OCI-LY7 (cell line): ENCODE measurements at regions not wholly inside any gene's neighbourhood (a gene's known extent, or its start where the extent isn't known, plus 50 kb on each side); places are given as distances from the start of the nearest gene placed in this dataset.

Experiments used
- CTCF ChIP-seq: fragments of 200-600 bp; sonication (generic); conservative IDR thresholded peaks from 2 replicates; pipeline ENCODE4 v1.5.1; 2014; ENCODE audit warnings: mild to moderate bottlenecking, antibody characterized with exemption, low read length, moderate library complexity, mixed read lengths
- EZH2phosphoT487 ChIP-seq: fragments of 200-600 bp; sonication (generic); IDR thresholded peaks from 2 replicates; pipeline ENCODE4 v1.6.1; 2018; ENCODE audit warnings: low read depth, borderline replicate concordance, mild to moderate bottlenecking, mixed run types, antibody characterized with exemption, low read length, moderate library complexity, mixed read lengths

- TF ChIP-seq CTCF (no peak), EZH2phosphoT487 (no peak)
These were observed 78.5 kb upstream of the MYL10 start for GRCh38 chr7:101707587-101707986.
